K562 (cell line): ENCODE measurements at regions not wholly inside any gene's neighbourhood (a gene's known extent, or its start where the extent isn't known, plus 50 kb on each side); places are given as distances from the start of the nearest gene placed in this dataset.

Experiments
- ATAC-seq: fragments of 200-7000 bp; cut with Tn5 transposase; 3 replicates; pipeline ENCODE4 v1.9.1; 2020; ENCODE audit warnings: moderate library complexity
- BruUV-seq: library from RNA; stranded (reverse); fragments of 400-500 nt; replicated peaks from 2 replicates; lab custom pipeline; 2021; lab: Mats Ljungman, UMichigan
- CTCF ChIA-PET: fragments of 300-600 bp; formaldehyde crosslinking; extraction: SDS; loops from one replicate; lab custom pipeline; 2021; ENCODE audit warnings: low intra/inter-chr PET ratio; lab: Yijun Ruan, JAX
- POLR2A ChIA-PET: fragments of 300-600, 350-650 bp; sonication (Branson Sonifier 250); formaldehyde crosslinking; extraction: SDS; loops from one replicate; lab custom pipeline; 2021; ENCODE audit warnings: antibody characterized with exemption, inconsistent platforms; lab: Yijun Ruan, JAX
- DNase-seq, 4 experiments: peaks; one replicate each; pipeline versions ENCODE4 v3.0.0 to v3.0.0-alpha.2; 2011 to 2018; ENCODE audit warnings: low spot score in 3 of 4, mixed read lengths in 3 of 4; ENCODE audit errors: extremely low read depth in 1 of 4
- FAIRE-seq: peaks from 2 replicates; lab custom pipeline; 2011; peaks lifted over from hg19 to GRCh38; lab: Jason Lieb, UNC
- H2AFZ ChIP-seq: 2 replicates; pipeline ENCODE4 v1.6.0; 2011; ENCODE audit warnings: low read depth, low read length, control low read depth, inconsistent platforms
- H3K27ac ChIP-seq: fragments of 200-600 bp; 3 replicates; pipeline ENCODE4 v1.8.0; 2011; ENCODE audit warnings: low read depth, mild to moderate bottlenecking, control low read depth, inconsistent platforms, low read length, moderate library complexity, mixed read lengths; ENCODE audit errors: extremely low read depth
- H3K27me3 ChIP-seq, 2 experiments: fragments of 300-600 bp in 1 of 2; 2 replicates in 1 of 2; 3 replicates in 1 of 2; pipeline versions ENCODE4 v1.6.0 to v1.8.0; 2011; ENCODE audit warnings: inconsistent platforms in 2 of 2, low read length in 2 of 2, mild to moderate bottlenecking in 1 of 2, mixed read lengths in 1 of 2, moderate library complexity in 1 of 2; ENCODE audit not compliant: control insufficient read depth in 2 of 2, insufficient read depth in 2 of 2
- H3K36me3 ChIP-seq: fragments of 300-600 bp; 3 replicates; pipeline ENCODE4 v1.8.0; 2011; ENCODE audit warnings: mild to moderate bottlenecking, low read length, inconsistent platforms; ENCODE audit not compliant: control insufficient read depth, insufficient read depth
- H3K4me1 ChIP-seq, 2 experiments: fragments of 200-600 bp in 1 of 2; replicated peaks in 1 of 2; 2 replicates in 1 of 2; 3 replicates in 1 of 2; pipeline versions ENCODE4 v1.5.1 to v1.8.0; 2011; ENCODE audit warnings: inconsistent platforms in 2 of 2, low read length in 2 of 2, mild to moderate bottlenecking in 1 of 2, mixed read lengths in 1 of 2, moderate library complexity in 1 of 2; ENCODE audit not compliant: control insufficient read depth in 2 of 2, insufficient read depth in 2 of 2
- H3K4me2 ChIP-seq: 2 replicates; pipeline ENCODE4 v1.6.1; 2011; ENCODE audit warnings: low read length, control low read depth, inconsistent platforms, mixed read lengths; ENCODE audit not compliant: insufficient read depth
- H3K4me3 ChIP-seq: fragments of 200-600 bp; sonication (generic), shearing (Covaris generic); 2 replicates; pipeline ENCODE4 v1.5.1; 2016; ENCODE audit warnings: control low read depth, inconsistent platforms
- H3K79me2 ChIP-seq: fragments of 200-600 bp; 3 replicates; pipeline ENCODE4 v1.8.0; 2011; ENCODE audit warnings: low read length, inconsistent platforms; ENCODE audit not compliant: control insufficient read depth, insufficient read depth
- H3K9ac ChIP-seq, 2 experiments: 2 replicates each; pipeline versions ENCODE4 v1.6.0 to v1.6.1; 2011; ENCODE audit warnings: low read depth in 2 of 2, low read length in 2 of 2, control low read depth in 1 of 2, inconsistent platforms in 1 of 2, mild to moderate bottlenecking in 1 of 2, mixed read lengths in 1 of 2; ENCODE audit not compliant: insufficient read depth in 1 of 2
- H3K9me1 ChIP-seq: one replicate; pipeline ENCODE4 v1.6.0; 2011; ENCODE audit warnings: inconsistent platforms, mild to moderate bottlenecking, low read length, moderate library complexity; ENCODE audit not compliant: control insufficient read depth, insufficient read depth
- H3K9me3 ChIP-seq: replicated peaks from 2 replicates; pipeline ENCODE4 v1.5.1; 2011; ENCODE audit warnings: low read depth, low read length, inconsistent platforms; ENCODE audit not compliant: control insufficient read depth, insufficient read depth
- H4K20me1 ChIP-seq: replicated peaks from 2 replicates; pipeline ENCODE4 v1.6.1; 2011; ENCODE audit warnings: low read length, inconsistent platforms, mixed read lengths; ENCODE audit not compliant: control insufficient read depth, insufficient read depth
- AFF4 ChIP-seq: sonication (generic); formaldehyde crosslinking; IDR thresholded peaks from 2 replicates; pipeline ENCODE4 v1.8.0; 2023; ENCODE audit warnings: mild to moderate bottlenecking, missing genetic modification reagents
- ATF3 ChIP-seq, 2 experiments: fragments of 450-650 bp in 1 of 2; sonication (generic) in 1 of 2; formaldehyde crosslinking in 1 of 2; IDR thresholded peaks in 1 of 2; conservative IDR thresholded peaks in 1 of 2; 2 replicates each; pipeline versions ENCODE4 v1.6.1 to v1.8.1; 2016 to 2023; ENCODE audit warnings: mild to moderate bottlenecking in 2 of 2, moderate library complexity in 2 of 2, inconsistent platforms in 1 of 2, missing genetic modification reagents in 1 of 2
- FOSL1 ChIP-seq: fragments of 200-800 bp; sonication (Bioruptor generic); conservative IDR thresholded peaks from 2 replicates; pipeline ENCODE4 v1.6.1; 2016; ENCODE audit warnings: missing genetic modification characterization, missing compliant biosample characterization
- IRF1 ChIP-seq: sonication (generic); formaldehyde crosslinking; IDR thresholded peaks from 2 replicates; pipeline ENCODE4 v1.8.0; 2022; ENCODE audit warnings: missing genetic modification reagents, mild to moderate bottlenecking, borderline replicate concordance
- SRSF9 ChIP-seq: fragments of 200-400 bp; formaldehyde crosslinking; IDR thresholded peaks from 2 replicates; pipeline ENCODE4 v1.6.1; 2017; ENCODE audit warnings: low read depth, low read length, borderline replicate concordance
- THAP12 ChIP-seq: fragments of 250-450 bp; sonication (Bioruptor Pico); IDR thresholded peaks from 2 replicates; pipeline ENCODE4 v1.9.0; 2021; ENCODE audit warnings: mild to moderate bottlenecking, inconsistent platforms
- ZBTB8A ChIP-seq: fragments of 450-650 bp; IDR thresholded peaks from 2 replicates; pipeline ENCODE4 v1.6.1; 2018; ENCODE audit warnings: mild to moderate bottlenecking, moderate library complexity; ENCODE audit not compliant: partially characterized antibody
- ZC3H4 ChIP-seq: sonication (generic); formaldehyde crosslinking; IDR thresholded peaks from 2 replicates; pipeline ENCODE4 v1.9.0; 2021; ENCODE audit warnings: missing genetic modification reagents, borderline replicate concordance
- ZKSCAN3 ChIP-seq: fragments of 250-450 bp; sonication (Bioruptor Pico); IDR thresholded peaks from 2 replicates; pipeline ENCODE4 v1.4.0; 2020
- ZNF212 ChIP-seq: fragments of 450-650 bp; formaldehyde crosslinking; IDR thresholded peaks from 2 replicates; pipeline ENCODE4 v1.4.0; 2020; ENCODE audit warnings: mild to moderate bottlenecking
- ZNF431 ChIP-seq: sonication (generic); formaldehyde crosslinking; IDR thresholded peaks from 2 replicates; pipeline ENCODE4 v1.8.0; 2022; ENCODE audit warnings: mild to moderate bottlenecking, missing genetic modification reagents
- WGBS: fragments of 100-300 bp; shearing (Covaris generic); methylation state at CpG from one replicate; pipeline ENCODE4 v1.1.6; 2016; ENCODE audit warnings: low coverage, mixed read lengths; ENCODE audit not compliant: insufficient coverage; ENCODE audit errors: missing lambda C conversion rate; 5-methylcytosine and 5-hydroxymethylcytosine counted together
- in situ Hi-C: fragments of 300-500 bp; cut with MboI; formaldehyde crosslinking; loops from 4 replicates; pipeline ENCODE4 v1.15.0; 2018; ENCODE audit warnings: inconsistent platforms, mixed read lengths
- intact Hi-C: fragments of 100-400 bp; cut with micrococcal nuclease; formaldehyde crosslinking; loops from 2 replicates; pipeline ENCODE4 v1.14.2; 2022

GRCh38 chr16:86387468-86388440 is 122.6 kb upstream of the FOXF1 start:
- intact Hi-C loops (no loop called here), in situ Hi-C loops (no loop called here)
- Histone ChIP-seq H3K9me1 (no peaks in the 10 kb centered on the region), H4K20me1 (no peaks in the 10 kb centered on the region), H3K27me3 (peaks cover 20 to 51% of the 10 kb centered on the region in 2 experiments), H3K27ac (no peak overlapping the region), H3K36me3 (no peaks in the 10 kb centered on the region), H3K79me2 (no peaks in the 10 kb centered on the region), H3K4me3 (no peak overlapping the region), H3K4me1 (peaks cover 0 to 4% of the 10 kb centered on the region in 2 experiments; a peak in 1 of 5 replicates), H3K4me2 (no peak overlapping the region), H3K9me3 (no peaks in the 10 kb centered on the region), H3K9ac (no peak overlapping the region), H2AFZ (no peak overlapping the region)
- BruUV-seq = no TSS peak
- peak; percentile 24 to 28 (median 27) for DNase-seq
- FAIRE-seq = no peak
- CTCF ChIA-PET = no interaction called here
- ATAC-seq = 0 out of 3 replicates have a peak, but pooled peaks have one; percentile 31
- 4% methylated on average over 24 of the region's 24 CpGs for WGBS
- POLR2A ChIA-PET = no interaction called here
- no peak for TF ChIP-seq ZNF212 (CRISPR knock-in tag)
- 0 out of 2 replicates have a peak, but pooled peaks have one; percentile 7 for TF ChIP-seq ATF3 (IDR thresholded peaks at IDR 0.05)
- no peak for TF ChIP-seq ATF3 (CRISPR knock-in tag; conservative IDR thresholded peaks at IDR 0.05)
- TF ChIP-seq THAP12 (CRISPR knock-in tag) = no peak
- no peak for TF ChIP-seq ZKSCAN3 (CRISPR knock-in tag)
- no peak for TF ChIP-seq ZC3H4 (CRISPR knock-in tag)
- TF ChIP-seq AFF4 (CRISPR knock-in tag) = no peak
- no peak for TF ChIP-seq ZBTB8A
- TF ChIP-seq FOSL1 (tag) = peak; percentile 86
- TF ChIP-seq SRSF9 = no peak
- TF ChIP-seq IRF1 (CRISPR knock-in tag) = no peak
- TF ChIP-seq ZNF431 (CRISPR knock-in tag) = no peak
